GM19239 (cell line): ENCODE measurements at regions not wholly inside any gene's neighbourhood (a gene's known extent, or its start where the extent isn't known, plus 50 kb on each side); places are given as distances from the start of the nearest gene placed in this dataset.
"Not testable (repeated sequence)": the region's sequence is repeated elsewhere in the genome, so short reads cannot be mapped to it uniquely, and the experiment has no call there.

Source experiments
- DNase-seq: peaks from one replicate; pipeline ENCODE4 v3.0.0; 2011; ENCODE audit warnings: low spot score; ENCODE audit not compliant: insufficient read length
- FAIRE-seq: peaks from 2 replicates; lab custom pipeline; 2011; peaks lifted over from hg19 to GRCh38; lab: Jason Lieb, UNC

DNA sequence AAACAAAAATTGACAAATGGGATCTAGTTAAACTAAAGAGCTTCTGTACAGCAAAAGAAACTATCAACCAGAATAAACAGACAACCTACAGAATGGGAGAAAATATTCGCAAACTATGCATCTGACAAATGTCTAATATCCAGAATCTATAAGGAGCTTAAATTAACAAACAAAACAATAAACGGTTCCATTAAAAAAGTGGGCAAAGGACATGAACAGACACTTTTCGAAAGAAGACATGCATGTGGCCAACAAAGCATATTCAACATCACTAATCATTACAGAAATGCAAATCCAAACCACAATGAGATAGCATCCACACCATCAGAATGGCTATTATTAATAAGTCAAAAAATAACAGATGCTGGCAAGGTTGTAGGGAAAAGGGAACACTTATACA lies 50.5 kb upstream of the MED13L start:
- not testable (repeated sequence) for DNase-seq, FAIRE-seq

DNA sequence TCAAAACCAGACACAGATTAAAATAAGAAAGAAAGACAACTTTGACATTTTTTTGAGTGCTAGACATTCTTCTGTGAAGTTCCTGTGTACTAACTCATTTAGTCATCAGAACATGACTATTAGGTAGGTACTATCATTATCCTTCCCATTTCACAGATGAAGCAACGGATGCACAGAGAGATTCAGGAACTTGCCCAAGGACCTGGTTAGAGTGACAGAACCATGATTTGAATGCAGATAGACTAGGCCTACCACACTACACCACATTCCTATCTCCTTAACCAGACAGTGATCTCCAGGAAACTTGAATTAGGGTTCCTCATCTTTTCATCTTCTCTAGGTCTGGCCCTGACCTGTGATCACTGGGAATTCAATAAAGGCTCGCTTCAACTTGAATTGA lies 54.4 kb upstream of the MED13L start:
- no peak for DNase-seq
- FAIRE-seq = no peak

DNA sequence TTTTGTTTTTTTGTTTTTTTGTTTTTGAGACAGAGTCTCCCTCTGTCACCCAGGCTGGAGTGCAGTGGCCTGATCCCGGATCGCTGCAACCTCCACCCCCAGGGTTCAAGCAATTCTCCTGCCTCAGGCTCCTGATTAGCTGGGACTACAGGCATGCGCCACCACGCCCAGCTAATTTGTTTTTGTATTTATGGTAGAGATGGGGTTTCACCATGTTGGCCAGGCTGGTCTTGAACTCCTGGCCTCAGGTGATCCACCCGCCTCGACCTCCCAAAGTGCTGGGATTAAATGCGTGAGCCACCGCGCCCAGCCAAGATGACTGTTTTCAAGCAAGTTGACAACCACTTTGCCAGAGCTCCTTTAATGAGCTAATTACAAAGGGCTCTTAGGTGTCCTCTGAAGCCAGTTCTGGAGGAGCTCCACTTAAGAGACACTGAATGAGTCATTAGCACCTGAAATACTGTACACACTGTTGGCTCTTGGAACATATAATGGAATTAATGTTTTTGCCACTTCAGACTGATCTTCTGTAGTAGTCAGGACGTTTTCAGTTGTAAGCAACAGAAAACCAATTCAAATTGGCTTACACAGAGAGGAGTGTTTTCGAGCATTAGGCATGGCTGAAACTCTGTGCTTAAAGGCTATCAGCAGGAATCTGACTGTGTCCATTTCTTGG lies 55.4 kb upstream of the MED13L start:
- DNase-seq (no peak), FAIRE-seq (no peak)

DNA sequence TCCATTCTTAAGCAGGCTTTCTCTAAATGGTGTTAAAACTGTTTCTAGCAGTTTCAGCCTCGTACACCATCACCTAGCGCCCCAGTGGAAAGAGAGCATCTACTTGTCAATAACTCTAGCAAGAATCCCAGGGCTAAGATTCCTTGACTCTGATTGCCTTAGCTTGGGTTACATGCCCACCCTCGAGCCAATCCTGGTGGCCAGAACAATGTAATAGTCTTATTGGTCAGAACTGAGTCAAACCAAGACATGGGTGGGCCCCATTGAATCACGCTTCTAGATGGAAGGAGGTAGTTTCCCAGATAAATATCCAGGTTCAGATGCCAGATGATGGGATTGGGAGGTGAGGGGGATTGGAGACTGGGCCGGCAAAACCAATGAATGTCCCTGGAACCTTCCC lies 55.9 kb upstream of the MED13L start:
- FAIRE-seq (no peak), DNase-seq (no peak)

DNA sequence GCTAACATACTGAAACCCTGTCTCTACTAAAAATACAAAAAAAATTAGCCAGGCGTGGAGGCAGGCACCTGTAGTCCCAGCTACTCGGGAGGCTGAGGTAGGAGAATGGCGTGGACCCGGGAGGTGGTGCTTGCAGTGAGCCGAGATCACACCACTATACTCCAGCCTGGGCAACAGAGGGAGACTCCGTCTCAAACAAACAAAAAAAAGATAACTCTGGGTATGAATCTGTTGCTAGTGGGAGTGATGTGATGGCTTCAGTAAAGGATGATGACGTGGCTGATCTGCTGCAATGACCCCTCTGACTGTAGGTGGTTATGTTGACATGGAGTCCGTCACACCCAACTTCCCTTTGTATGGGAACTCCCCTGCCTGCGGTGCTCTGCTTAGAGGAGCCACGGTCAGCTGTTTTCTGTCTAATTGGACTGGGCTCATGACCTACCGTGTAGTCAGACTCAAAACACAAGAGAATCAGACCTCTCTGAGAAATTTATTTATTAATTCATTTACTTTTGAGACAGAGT lies 59.1 kb upstream of the MED13L start:
- FAIRE-seq (peak; percentile 47), DNase-seq (peak; percentile 13)

DNA sequence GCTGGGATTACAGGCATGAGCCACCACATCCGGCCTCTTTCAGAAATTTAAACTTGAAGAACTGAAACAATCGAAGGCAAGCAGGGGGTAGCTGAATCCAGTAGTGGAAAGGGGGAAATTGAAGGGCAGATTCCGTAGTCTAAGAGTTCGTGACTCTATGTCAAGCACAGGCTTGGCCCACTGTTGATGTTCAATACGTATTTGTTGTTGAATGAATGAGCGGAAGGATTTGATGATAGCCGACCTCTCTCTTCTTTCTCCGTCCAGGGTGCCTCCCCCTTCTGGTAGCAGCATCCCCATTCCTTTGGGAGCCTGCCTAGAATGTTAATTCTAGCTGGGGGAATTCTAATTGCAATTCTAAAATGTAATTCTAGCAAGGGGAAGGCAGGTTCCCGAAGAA lies 59.8 kb upstream of the MED13L start:
- DNase-seq (no peak), FAIRE-seq (no peak)

DNA sequence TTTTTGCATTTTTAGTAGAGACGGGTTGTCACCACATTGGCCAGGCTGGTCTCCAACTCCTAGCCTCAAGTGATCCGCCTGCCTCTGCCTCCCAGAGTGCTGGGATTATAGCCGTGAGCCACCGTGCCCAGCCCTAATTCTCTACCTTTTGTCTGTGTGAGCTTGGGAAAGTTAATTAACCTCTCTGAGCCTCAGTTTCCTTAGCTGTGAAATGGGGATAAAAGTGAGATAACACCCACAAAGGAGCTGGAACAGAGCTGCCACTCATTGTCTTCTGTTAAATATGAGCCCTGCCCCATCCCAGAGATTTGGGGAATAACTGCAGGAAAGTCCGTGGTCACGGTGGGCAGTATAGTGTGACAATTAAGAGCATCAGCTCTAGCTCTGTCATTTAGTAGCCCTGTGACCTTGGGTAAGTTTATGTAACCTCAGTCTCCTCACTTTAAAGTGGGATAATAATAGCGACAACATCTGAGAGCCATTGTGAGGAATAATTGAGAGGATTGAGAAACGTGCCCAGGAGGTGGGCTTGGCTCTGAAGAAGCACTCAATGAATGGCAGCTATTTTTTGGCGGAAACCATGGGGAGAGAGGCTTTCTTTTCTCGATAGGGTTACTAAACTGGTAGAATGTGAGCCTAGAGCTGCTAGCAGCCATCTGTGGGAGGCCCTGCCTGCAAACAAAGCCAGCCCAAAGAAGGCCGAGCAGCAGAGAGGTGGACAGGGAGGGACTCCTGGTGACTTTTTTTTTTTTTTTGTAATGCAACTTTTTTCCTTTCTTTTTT lies 60.8 kb upstream of the MED13L start:
- FAIRE-seq = no peak

DNA sequence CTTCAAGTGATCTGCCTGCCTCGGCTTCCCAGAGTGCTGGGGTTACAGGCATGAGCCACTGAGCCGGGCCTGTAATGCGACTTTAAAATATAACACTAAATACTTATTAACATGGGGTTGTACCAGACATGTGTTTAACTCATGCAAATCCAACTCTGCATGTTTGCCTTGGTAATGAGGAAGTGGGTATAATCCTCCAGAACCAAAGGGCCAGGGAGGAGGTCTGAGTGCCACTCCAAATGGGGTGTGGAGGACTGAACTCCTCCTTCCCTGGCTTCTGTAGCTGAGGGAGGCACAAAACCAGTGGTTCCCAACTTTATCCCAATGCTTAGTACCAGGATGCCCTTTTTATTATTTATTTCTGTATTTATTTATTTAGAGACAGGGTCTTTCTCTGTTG lies 61.6 kb upstream of the MED13L start:
- FAIRE-seq (no peak), DNase-seq (no peak)

More for the DNA sequence above, 60.8 kb upstream of the MED13L start:
- no peak for DNase-seq

DNA sequence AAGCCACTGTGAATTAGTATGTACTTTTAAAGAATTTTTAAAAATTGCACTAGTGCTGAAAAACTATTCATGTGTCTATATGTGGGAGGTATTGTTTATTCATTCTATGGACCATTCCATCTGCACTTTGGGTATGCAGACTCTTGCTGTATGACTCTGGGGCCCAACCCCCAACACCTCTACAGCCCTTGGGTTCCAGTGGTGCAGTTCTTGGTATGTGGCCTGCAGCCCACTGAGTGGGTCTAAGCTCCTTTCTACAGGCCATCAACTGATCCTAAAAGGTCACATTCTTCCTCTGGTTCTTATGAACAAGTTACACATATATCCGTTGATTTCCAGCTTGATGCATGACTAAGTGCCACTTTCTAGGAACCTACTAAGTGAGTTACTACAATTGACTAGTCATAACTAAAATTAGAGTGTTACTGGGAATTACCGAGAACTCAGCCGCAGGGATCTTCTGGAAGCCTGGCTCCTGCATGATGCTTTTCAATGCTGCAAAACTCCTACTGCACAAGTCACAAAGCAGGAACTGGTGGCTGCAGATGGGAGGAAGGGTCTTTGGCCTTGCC lies 62.4 kb upstream of the MED13L start:
- FAIRE-seq (no peak), DNase-seq (no peak)

DNA sequence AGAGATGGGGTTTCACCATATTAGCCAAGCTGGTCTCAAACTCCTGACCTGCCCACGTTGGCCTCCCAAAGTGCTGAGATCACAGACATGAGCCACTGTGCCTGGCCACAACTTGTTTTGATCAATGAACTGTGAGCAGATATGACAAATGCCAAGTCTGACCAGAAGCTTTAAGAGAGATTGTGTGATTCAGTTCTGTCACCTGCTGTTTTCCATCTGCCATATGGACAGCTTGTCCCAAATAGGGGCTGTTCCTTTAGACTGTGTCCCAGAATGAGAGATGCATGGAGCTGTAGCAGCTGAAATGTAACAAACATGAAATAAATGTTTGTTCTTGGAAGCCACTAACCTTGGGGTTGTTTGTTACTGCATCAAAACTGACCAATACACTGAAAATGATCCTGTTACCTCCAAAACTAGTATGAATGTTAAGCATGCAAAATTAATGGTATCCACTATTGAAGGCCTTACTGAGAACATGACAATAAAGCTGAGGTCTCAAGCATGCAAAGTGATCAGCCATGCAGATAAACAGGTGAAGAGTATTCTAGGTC lies 65.9 kb upstream of the MED13L start:
- no peak for DNase-seq
- no peak for FAIRE-seq

DNA sequence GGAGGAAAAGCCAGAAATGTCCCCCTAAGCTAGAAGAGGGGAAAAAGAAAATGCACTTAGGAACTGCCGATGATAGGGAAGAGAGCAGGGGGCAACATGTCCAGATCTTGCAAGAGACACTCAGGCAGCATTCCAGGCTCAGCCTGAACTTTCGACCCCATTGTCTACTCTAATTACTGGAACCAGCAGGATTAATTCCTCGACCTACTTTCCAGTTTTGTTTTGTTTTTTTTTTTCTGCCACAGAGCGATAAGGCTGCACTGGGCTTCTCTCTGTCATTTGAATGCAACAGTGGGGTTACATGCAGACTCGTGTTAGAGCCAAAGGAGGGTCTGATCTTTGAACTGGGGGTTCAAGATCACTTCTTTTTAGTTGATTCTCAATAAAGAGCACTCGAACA lies 68.7 kb upstream of the MED13L start:
- DNase-seq (no peak), FAIRE-seq (no peak)

DNA sequence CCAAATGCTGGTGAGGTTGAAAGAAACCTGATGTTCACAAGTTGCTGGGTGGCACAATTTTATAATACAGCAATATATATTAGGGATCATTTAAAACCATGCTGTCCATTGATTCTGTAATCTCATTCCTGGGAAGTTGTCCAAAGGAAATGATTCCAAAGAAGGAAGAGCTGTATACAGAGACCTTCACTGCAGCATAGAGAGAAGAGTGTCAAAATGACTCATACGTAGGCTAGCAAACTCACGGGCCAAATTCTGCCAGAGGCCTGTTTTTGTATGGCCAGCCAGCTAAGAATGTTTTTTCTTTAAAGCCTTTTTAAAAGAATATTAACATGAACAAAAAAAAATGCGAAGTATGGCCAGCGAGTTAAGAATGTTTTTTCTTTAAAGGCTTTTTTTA lies 69.2 kb upstream of the MED13L start:
- DNase-seq (no peak), FAIRE-seq (no peak)

DNA sequence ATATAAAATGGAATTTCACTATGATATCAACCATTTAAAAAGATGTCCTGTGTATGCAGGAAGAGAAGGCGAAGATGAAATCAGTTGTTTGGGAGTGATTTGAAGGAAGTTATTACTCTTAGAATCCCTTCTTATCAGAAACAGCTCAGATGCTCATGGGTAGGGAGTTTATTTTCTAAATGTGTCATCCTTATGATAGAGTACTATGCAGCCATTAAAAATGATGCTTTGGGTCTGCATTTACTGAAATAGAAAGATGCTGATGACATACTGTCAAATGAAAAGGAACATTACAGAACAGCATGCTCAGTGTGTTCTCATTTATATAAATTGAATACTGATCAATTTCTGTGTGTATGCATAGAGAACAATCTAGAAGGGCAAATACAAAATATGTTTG lies 69.8 kb upstream of the MED13L start:
- FAIRE-seq (no peak), DNase-seq (no peak)

DNA sequence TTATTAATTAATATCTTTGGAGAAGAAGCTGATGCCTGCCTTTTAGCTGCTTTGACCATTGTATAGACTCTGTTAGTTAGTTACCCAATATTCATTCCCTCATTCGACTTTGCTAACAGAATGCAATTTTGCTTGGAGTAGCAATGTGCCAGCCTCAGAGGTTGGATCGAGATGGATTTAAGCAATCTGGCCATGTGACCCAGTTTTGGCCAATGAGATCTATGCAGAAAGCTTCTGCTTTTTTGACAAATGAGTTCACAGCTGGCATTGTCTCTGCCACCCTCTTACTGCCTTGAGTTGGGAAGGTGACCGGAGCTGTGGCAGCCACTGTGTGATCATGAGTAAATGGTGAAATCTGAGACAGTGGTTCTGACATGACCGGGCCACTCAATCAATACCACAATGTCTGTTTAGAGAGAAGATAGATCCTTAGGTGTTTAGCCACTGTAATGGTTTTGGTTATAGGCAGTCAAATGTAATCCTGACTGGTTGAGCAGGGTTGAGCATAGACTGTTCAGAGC lies 74.9 kb upstream of the MED13L start:
- no peak for FAIRE-seq
- DNase-seq = no peak

DNA sequence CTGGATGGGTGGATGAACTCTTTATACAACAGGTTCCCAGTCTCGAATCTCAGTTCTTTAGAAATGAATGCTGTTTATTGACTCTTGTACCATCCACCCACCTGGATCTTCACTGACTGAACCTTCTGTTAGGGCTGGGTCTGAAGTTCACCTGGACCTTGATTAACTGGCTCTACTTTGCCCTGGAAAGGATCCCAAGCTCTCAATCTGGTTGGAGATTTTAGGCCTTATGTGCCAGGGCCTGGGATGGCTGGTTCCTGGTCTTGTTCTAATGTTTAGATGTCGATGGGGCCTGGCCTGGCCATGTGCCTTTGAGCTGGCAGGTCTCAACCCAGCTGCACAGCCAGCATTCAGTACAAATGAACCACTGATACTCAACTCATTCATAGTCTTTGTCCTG lies 76.5 kb upstream of the MED13L start:
- DNase-seq = no peak
- FAIRE-seq = no peak

DNA sequence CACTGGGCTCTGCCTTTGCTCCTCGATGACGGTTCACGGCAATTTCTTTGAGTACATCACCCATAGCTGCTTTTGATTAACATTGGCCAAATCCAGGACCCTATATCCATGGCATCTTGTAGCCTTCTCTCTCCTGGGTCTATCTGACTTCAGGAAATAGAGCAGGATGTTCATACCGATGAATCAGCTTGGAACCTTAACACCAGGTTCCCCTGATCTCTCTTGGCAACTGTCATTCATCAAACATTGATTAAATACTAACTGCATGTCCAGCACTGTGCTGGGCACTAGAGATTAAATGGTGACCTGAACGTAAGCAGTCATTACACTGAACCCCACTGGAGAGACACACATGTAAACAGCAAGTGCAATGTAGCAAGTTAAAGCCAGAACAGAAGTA lies 77.0 kb upstream of the MED13L start:
- no peak for FAIRE-seq
- DNase-seq = no peak

DNA sequence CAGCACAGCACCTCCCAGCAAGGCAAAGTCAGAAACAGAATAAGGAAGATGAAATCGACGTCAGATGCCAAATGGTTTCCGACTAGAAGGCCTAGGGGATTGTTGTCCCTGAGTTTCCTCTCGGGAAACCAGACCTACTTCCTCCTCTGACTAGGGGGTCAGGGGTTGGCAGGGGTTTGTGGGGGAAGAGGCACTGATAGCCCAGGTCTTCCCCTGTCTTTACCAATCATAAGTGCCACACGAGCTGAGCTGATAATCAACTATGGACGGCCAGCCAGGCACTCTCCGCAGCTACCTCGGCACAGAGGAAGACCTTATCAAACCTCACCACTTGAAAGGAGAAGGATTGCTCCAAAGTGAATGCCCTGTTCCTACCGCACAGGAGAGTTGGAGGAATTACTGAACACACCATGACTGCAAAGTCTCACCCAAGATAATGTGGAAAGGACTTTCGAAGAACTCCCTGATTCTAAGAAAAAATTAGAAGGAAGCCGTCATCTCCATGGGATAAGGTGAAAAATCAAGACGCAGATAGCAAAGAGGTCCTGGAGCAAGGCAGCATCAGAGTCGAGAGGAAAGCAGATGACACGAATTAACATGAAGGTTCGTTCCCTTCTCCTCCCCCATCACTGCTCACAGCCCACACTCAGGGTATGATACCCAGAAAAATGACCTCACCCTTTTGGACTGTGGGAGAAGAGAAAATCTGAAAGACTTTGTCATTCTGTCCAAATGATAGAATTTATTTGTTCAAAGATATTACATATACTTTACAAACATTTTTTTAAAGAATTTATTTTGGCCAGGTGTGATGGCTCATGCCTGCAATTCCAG lies 77.7 kb upstream of the MED13L start:
- DNase-seq (no peak), FAIRE-seq (no peak)

DNA sequence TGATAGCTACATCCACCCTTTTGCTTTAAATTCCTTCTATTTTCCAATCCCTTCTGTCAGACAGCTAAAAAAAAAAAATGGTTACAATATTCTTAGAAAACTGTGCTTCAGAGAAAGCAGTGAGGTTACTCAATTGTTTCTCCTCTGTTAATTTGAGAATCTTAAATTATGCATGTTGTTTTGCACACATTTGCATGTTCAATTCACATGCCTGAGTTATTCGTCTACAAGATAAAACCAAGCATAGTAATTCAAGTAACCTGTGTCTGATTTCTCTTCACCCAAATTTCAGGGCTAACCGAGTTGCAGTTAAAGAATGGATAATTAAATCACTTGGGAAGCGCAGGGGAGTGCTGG lies 81.0 kb upstream of the MED13L start:
- no peak for DNase-seq

DNA sequence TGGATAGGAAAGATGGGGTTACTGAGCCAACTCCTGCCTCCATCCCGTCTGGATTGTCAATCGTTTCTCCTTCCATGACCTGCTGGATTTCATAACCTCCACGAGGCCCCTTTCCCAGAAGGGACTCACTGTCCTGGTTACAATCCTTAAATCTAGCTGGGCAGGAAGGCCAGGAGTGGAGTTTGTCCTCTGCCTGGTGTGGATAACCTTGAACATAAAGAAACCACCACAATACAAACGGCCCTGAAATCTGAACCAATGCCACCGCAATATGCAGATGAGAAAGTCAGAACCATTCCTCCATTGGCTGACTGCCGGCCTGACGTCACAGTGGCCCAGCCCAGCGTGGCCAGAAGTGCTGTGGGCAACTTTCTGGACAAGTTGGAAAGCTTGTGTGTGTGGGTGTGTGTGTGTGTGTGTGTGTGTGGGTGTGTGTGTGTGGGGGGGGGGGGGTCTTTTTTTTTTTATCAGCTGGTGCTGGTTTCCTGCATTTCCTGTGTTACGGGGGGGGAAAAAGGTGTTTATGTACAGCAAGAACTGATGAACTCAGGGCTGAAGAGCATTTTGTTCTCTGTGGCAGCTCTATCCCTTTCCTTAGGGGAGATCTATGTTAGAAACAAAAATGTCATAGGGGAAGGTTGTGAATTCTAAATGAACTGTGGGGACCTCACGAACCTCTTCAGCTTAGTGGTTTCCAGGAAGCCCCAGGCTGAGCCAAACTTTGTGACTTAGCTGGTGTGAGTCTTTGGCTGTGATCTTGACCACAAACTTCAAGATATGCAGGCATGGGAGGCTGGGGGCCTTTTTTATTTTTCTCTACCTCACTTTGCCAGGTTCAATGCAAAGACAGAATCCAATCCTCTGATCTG lies 81.6 kb upstream of the MED13L start:
- DNase-seq = peak; percentile 43
- FAIRE-seq = peak; percentile 82

More for the DNA sequence above, 81.0 kb upstream of the MED13L start:
- FAIRE-seq = no peak
